NCI-H82 (cell line): ENCODE measurements at regions not wholly inside any gene's neighbourhood (a gene's known extent, or its start where the extent isn't known, plus 50 kb on each side); places are given as distances from the start of the nearest gene placed in this dataset.
A peak's percentile ranks its signal among the peaks of the same experiment; 100 is the strongest.
"Not testable (repeated sequence)": the region's sequence is repeated elsewhere in the genome, so short reads cannot be mapped to it uniquely, and the experiment has no call there.

Experiments used
- DNase-seq: peaks from one replicate; lab custom pipeline; 2025; lab: John Stamatoyannopoulos, UW

DNA sequence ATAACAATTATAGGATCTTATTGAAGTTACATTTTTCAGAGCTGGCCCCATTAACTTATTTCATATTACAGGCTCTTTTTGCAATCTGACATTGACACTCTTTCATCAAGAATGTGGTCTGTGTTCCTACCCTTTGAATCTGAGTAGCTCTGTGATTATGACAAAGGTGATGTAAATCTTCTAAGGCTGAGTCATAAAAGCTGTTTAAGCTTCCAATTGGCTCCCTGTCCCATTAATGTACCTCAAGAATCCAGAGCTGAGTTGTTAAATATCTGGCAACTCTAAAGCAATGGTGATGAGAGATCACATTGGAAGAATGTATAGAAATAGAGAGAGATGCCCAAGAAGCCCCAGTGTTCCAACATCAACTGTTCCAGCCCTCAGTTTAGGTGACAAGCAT lies 178.5 kb upstream of the DEPDC1 start:
- DNase-seq, result no peak

DNA sequence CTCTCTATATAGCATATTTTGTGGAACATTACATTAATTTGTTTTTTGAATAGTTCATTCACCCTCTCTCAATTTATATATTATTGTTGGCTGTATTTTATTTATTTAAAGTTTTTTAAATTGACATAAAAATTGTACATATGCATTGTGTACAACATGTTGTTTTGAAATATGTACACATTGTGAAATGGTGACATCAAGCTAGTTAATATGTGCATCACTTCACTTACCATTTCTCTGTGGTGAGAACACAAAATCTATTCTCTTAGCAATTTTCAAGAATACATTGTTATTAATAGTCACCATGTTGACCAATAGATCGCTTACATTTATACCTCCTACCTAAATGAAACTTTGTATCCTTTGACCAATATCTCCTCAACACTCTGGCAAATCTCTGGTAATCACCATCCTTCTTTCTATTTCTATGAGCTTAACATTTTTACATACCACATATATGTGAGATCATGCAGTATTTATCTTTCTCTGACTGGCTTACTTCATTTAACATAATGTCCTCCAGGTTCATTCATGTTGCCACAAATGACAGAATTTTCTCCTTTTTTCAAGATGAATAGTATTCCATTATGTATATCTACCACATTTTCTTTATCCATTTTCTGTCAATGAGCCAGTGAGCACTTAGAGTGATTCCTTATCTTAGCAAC lies 180.9 kb upstream of the DEPDC1 start:
- no peak for DNase-seq

DNA sequence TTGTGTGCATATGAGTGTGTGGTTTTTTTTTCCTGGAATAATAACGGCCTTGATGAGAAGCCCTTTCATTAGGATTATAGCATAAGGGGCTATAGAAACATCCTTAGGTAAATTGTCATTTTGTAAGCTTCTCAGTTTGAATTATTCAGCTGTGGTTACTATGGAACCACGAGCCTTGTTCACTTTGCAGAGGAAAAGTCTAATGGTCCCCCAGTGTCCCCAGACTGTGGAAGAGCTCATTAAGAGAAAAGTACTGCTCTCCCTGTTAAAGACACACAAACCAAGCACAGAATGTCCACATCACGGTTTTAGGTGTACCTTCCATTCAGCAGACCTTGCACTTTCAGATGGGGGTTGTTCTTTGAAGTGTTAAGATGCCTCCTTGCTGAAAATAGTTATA lies 199.3 kb upstream of the DEPDC1 start:
- DNase-seq, result no peak

DNA sequence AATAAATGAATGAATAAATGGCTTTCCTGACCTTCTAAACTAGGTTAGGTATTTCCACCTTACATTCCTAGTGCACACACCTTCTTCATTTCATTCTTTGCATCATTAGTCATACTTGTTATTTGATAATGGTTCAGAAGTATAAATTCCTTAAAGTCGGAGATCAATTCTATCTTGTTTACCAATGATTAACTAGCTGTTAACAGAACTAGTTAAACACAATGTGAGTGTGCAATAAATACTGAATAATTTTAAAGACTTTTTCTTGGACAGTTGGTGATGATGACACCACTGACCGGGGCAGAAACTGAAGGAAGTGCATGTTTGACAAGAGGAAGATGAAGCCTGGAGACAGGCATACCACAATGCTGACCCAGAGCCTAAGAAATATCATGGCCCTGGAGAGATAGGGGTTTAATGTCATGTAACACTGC lies 207.1 kb upstream of the DEPDC1 start:
- DNase-seq, result no peak

DNA sequence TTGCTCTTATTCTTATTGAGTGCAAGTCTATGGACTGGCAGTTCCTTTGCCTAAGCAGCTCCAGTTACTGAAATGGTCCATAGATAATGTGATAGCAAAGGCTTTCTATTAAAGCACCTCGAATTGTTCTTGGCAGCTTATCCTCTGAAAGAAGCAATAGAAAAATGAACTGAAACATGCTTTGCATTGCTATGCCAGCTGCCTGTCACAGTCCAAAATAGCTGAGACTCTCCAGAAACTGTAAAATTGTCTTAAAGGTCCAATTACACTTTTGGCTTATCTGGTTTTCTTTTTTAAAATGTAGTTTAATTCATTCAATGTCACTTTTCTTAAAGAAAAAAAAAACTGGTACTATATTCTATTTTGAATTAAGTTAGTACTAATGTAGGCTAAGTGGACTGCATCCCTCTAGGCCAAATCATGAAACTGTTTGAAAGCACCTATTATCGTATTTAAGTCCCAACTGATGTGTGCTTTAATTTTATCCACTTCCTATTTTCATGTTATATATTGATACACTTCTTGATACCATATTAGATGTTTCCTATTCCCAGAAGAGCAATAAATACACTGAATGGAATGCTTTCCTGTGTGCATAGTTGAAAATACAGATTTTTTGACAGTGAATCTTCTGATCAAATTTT lies 208.0 kb upstream of the DEPDC1 start:
- DNase-seq, result no peak

DNA sequence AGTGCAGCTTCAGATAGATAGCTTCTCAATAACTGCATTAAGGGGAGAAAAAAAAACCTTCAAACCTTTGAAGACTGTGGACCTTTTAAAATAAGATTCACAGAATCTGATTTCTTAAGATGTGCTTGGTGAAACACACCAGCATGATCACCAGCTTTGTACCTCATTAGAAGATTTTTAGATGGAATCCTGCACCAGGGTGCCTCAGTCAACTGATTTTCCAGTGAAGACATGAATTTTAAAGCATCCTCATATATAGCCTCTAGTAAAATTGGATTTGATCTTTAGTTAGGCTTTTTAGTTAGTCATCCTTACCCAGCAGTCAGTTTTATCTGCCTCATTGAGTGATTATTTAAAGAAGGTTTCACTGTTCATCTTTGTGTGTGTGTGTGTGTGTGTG lies 208.6 kb upstream of the DEPDC1 start:
- no peak for DNase-seq

DNA sequence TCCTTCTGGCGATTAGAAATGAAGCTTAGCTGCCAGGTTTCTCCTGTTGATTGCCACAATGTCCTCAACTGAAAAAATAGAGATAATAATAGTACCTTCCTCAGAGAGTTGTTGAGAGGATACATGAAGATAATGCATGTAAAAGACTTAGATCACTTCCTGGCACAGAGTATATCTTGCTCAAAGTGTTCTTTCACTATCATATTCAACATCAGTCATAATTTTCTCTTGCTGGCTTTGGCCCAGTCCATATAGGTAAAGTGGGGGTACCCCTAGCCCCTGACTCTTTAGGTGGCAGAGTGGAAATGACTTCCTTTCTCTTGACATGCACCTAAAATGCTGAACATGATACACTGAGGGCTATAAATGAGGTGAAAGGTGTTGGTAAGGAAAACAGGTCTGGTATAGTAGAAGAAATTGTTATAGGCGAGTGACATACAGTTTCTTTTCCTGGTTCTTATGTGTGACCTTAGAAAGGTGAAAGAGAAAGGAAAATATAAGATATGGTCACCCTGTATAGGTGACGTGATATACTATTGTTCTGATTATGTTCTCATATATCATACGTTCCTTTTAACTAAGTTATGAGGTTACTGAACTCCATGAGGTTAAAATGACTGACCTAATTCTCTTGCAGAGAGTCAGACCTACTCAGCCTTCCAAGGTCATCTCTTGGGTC lies 209.9 kb upstream of the DEPDC1 start:
- DNase-seq, result no peak

DNA sequence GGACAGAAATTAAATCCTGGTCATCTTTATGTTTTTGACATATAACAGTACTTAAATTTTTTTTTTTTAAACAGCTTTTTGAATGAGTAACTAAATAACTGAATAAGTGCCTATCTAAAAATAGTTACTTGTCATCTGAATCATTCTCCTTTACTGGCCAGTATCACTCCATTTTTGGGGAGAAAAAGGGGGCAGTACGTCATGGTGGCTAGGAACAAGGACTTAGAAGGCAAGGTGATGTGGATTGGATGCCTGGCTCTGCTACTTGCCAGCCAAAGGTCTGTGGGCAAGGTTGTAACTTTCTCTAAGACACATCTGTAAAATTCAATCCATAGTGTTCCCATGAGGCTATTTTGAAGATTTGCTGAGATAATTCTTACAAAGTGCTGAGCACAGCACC lies 220.4 kb upstream of the DEPDC1 start:
- no peak for DNase-seq

DNA sequence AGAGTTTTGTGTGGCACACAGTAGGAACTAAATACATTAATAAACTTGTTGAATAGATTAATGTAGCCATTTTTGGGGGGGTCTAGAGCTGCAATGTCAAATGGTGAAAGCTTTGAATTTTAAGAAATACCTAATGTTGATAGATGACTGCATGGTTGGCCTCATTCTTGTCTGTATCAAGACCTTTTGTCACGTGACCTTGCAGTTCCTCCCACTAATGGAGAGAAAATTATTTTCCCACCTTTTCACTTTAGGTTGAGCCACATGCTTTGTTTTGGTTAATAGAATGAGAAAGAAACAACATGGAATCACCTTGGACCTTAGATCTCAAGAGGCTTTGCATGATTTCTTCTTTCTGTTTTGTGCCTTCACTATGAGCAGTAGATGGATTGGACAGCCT lies 223.6 kb upstream of the DEPDC1 start:
- no peak for DNase-seq

DNA sequence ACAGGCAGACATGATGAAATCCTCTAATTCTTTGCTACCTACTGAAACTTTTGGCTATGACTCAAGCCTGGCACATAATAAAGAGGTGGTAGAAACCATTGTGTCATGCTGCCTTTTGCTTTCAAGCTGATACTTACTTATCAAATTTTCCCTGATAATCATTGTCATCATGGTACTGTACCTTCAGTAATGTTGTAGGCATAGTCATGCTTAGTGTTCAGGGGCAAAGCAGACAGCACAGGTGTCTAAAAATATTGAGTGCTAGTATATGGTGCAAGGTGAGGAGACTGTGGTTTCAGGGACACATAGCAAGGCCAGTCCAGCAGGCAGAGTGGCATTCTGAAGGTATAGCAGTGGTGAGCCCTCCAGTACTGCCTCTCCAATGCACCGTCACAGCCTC lies 226.9 kb upstream of the DEPDC1 start:
- DNase-seq, result no peak

DNA sequence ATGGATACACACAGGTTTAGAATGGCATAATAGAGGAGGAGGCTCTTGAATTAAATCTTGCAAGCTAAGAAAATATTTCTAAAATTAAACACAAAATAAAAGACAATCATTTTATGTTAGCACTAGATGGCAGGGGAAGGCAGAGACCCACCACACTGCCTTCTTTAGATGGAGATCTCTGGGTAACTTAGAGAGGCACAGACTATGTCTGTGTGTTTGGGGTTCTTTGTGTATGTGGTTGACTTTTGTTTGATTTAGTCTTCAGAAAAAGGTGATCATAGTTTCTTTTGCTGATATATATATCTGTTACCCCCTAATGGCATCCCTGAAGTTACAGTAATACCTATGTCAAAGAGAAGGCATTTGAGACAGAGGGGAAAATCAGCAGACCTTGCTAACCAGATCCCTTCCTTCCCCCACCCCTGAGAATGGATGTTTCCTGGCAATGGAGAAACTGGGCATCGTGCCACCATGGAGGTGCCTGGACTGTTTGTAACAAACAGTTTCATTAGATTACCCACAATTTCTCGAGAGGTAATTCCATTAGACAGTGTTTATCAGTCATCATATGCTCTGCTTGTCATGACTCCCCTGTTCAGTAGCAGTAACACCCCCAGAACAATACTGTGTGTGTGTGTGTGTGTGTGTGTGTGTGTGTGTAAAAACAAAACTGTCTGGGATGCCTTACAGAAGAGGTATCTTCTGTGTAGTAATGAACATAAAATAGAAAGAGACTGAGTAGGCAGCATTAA lies 228.3 kb upstream of the DEPDC1 start:
- peak; percentile 82 for DNase-seq

DNA sequence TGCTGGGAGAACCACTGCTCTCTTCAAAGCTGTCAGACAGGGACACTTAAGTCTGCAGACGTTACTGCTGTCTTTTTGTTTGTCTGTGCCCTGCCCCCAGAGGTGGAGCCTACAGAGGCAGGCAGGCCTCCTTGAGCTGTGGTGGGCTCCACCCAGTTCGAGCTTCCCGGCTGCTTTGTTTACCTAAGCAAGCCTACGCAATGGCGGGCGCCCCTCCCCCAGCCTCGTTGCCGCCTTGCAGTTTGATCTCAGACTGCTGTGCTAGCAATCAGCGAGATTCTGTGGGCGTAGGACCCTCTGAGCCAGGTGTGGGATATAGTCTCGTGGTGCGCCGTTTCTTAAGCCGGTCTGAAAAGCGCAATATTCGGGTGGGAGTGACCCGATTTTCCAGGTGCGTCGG lies 242.6 kb upstream of the DEPDC1 start:
- DNase-seq, result not testable (repeated sequence)

DNA sequence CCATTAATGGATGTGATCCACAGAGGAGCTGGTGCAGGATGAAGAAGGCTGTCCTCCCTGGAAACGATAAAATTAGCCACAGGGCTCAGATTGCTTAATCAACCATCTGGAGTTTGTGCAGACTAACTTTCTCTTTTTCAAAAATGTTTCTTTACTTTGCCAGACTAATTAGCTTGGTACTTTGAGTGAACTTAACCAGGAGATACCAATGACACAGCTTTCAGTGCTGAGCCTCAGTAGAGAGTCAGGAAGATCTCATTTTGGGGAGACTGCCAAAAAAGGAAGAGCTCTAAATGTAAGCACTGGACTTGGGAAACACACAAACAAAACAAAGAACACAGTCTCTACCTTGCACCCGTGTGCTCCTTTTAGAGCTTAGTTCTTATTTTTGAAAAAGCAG lies 248.1 kb upstream of the DEPDC1 start:
- DNase-seq, result peak; percentile 17

DNA sequence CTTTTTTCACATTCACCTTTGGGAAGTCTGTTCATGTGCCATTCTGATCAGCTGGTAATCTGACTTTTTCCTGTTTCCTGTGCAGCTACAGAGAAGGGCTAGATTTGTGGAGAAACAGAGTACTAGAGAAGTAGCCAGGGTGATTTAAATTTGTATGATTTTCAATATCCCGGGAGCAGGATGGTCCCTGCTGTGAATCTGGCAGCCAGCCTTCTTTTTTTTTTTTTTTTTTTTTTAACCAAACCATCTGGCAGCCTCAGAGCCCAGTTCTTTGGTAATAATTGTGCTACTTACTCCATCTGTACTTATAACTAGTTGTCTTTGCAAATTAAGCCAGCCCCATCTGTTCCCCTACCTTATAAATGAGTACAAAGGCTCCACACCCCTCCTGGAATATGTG lies 248.6 kb upstream of the DEPDC1 start:
- peak; percentile 84 for DNase-seq

DNA sequence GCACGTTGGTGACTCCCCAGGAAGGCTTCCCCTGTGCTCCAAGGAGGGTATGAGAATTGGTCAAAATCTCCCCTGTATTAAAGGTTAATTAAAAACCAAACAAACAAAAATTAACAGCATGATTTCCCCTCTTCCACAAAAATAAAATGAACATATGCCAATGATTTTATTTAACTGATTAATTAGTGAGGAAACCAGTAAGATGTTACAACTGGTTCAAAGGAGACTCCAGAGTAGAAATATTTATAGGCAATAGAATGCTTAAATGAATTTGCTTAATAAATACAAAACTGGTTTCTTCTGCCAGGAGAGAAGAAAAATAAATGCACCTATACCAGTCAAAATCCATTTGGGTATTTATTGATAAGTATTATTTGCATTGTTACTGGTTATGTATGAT lies 249.5 kb upstream of the DEPDC1 start:
- DNase-seq, result no peak

DNA sequence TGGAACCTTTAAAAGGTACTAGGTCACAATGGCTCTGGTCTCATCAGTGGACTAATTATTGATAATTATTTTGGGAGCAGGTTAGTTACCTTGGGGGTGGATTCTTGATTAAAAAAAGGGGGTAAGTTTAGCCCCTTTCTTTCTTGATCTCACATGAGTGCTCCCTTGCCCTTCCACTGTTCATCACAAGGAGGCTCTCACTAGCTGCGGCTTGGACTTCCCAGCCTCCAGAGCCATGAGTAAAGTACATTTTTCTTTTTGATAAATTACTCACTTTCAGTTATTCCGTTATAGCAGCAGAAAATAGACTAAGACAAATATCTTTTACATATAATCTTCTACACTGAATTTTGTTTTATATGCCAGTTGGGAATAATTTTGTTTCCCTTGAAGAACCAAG lies 254.8 kb upstream of the DEPDC1 start:
- DNase-seq, result no peak

DNA sequence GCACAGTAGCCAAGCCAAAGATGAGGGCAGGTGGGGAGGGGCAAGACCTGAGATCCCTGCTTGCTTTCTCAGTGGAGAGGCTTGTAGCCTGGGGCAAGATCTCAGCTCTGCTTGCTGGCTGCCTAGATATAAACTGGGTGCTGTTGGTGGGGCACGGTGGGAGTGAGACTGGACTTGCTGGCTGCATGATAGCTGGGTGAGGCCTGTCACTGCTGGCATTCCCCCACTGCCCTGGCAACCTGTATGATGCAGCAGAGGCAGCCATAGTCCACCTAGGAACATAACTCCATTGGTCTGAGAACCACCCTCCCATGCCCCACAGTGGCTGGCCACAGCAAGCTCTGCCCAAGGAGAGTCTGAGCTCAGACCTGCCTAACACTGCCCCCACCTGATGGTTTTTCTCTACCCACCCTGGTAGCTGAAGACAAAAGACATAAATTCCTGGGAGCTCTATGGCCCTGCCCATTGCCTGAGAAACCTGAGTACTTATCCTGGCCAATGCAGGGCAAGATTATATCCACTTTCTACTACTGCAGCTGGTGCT lies 261.9 kb upstream of the DEPDC1 start:
- no peak for DNase-seq

DNA sequence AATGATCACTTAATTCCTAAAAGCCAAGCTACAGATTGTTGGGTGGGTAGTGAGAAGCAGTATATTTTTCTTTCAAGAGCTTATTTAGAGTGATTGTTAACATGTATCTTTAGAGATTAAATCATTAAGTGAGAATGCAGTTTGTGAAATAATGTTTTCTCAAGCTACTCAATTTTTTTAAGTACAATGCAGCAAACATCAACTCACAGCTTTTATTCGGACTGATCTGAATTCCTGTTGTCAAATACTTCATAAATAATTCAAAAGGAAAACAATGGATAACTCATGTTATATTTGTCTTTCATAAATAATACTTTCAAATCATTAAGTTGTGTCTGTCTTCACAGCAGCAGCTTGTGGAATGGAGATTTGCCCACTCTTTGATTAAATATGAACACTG lies 271.1 kb upstream of the DEPDC1 start:
- DNase-seq, result no peak

DNA sequence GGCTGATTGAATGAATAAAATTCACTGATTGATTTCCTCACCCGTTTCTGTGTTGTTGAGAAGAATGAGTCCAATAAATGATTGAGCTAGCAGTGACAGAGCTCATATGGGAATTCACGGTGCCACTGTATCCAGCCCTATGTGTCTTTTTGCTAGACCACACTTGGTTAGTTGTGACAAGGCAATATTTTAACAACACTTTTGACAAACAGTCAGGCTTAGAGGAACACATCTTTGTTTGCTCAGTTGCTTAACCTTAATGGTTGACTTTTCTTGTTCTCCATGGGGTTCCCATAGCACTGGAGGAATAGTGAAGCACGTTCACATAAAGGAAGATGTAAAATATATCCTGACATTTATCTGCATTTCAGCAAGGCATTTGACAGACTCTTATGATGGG lies 273.9 kb upstream of the DEPDC1 start:
- no peak for DNase-seq

DNA sequence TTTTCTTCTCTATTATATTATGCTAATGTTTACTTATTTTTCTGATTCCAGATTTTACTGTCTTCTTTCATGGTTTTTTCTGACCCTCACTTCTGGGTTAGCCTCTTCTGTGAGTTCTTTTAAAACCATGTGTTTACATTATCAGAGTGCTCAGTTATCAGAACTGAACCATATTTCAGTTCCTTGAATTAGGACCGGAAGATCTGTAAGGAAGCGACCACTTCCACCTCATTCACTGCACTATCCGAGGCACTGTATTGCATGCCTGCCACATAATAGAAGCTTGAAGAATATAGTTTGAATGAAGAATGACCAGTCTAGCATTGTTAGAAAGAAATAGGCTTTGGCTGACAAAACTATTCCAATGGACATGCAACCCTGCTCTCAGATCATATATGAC lies 281.0 kb upstream of the DEPDC1 start:
- no peak for DNase-seq

DNA sequence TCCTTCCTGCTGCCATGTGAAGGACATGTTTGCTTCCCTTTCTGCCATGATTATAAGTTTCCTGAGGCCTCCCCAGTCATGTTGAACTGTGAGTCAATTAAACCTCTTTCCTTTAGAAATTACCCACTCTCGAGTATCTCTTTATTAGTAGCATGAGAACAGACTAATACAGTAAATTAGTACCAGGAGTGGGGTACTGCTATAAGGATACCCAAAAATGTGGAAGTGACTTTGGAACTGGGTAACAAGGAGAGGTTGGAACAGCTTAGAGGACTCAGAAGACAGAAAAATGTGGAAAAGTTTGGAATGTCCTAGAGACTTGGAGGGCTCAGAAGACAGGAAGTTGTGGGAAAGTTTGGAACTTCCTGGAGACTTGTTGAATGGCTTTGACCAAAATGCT lies 283.0 kb upstream of the DEPDC1 start:
- DNase-seq, result not testable (repeated sequence)

DNA sequence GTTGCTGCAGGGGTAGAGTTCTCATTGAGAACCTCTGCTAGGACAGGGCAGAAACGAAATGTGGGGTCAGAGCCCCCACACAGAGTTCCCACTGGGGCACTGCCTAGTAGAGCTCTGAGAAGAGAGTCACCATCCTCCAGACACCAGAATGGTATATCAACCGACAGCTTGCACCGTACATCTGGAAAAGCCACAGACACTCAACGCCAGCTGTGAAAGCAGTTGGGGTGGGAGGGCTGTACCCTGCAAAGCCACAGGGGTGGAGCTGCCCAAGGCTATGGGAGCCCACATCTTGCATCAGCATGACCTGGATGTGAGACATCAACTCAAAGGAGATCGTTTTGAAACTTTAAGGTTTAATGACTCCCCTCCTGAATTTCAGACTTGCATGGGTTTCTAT lies 284.0 kb upstream of the DEPDC1 start:
- DNase-seq, result no peak

DNA sequence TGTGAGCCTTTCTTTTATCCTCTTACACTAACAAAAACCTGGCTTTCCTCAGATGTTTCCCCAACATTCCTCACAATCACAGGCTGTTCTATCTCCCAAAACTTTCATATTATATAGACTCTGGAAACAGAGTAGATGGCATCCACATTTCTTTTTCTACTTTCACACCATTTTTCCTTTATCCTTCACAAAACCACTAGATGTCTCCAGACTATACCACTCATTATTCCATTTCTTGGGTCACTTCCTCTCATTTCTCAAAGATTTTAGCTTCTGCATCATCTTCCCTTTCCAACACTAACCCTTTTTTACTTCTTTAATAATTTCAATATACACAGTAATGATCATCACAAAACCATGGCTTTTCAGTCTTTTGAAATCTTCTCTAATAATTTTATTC lies 286.0 kb upstream of the DEPDC1 start:
- DNase-seq, result no peak
